ENCODE measurements at regions not wholly inside any gene's neighbourhood (a gene's known extent, or its start where the extent isn't known, plus 50 kb on each side); places are given as distances from the start of the nearest gene placed in this dataset.

- DNase-seq (ENCODE audit: low read depth): peak; percentile 40
- no peak overlapping the region for H3K4me3 ChIP-seq (ENCODE audit: low read length)
- TF ChIP-seq CTCF (conservative IDR thresholded peaks at IDR 0.05; ENCODE audit: low read depth, low read length): no peak
These were observed 292.6 kb upstream of the MARCKS start for GRCh38 chr6:113564371-113565171.

- no peak for DNase-seq (ENCODE audit: low read depth)
- no peak overlapping the region for H3K4me3 ChIP-seq (ENCODE audit: low read length)
- TF ChIP-seq CTCF (conservative IDR thresholded peaks at IDR 0.05; ENCODE audit: low read depth, low read length): no peak
These were observed 291.8 kb upstream of the MARCKS start for GRCh38 chr6:113565306-113565705.

GRCh38 chr6:113570161-113570560 is 287.0 kb upstream of the MARCKS start:
- DNase-seq (ENCODE audit: low read depth): no peak
- no peak for TF ChIP-seq CTCF (conservative IDR thresholded peaks at IDR 0.05; ENCODE audit: low read depth, low read length)
- no peak overlapping the region for H3K4me3 ChIP-seq (ENCODE audit: low read length)

- no peak for DNase-seq (ENCODE audit: low read depth)
- H3K4me3 ChIP-seq (ENCODE audit: low read length): no peak overlapping the region
- peak; percentile 38 for TF ChIP-seq CTCF (conservative IDR thresholded peaks at IDR 0.05; ENCODE audit: low read depth, low read length)
These were observed 286.5 kb upstream of the MARCKS start for GRCh38 chr6:113570641-113571040.

GRCh38 chr6:113574147-113574546 is 283.0 kb upstream of the MARCKS start:
- DNase-seq (ENCODE audit: low read depth): no peak
- no peak overlapping the region for H3K4me3 ChIP-seq (ENCODE audit: low read length)
- TF ChIP-seq CTCF (conservative IDR thresholded peaks at IDR 0.05; ENCODE audit: low read depth, low read length): no peak

- no peak overlapping the region for H3K4me3 ChIP-seq (ENCODE audit: low read length)
- TF ChIP-seq CTCF (conservative IDR thresholded peaks at IDR 0.05; ENCODE audit: low read depth, low read length): no peak
- no peak for DNase-seq (ENCODE audit: low read depth)
These were observed 280.8 kb upstream of the MARCKS start for GRCh38 chr6:113576310-113576709.

- H3K4me3 ChIP-seq (ENCODE audit: low read length): no peak overlapping the region
- TF ChIP-seq CTCF (conservative IDR thresholded peaks at IDR 0.05; ENCODE audit: low read depth, low read length): no peak
These were observed 278.5 kb upstream of the MARCKS start for GRCh38 chr6:113578691-113579090.

More at GRCh38 chr6:113578691-113579090, 278.5 kb upstream of the MARCKS start:
- DNase-seq (ENCODE audit: low read depth): no peak

Measured in retinal pigment epithelial cell (primary cell).